ENCODE measurements at regions not wholly inside any gene's neighbourhood (a gene's known extent, or its start where the extent isn't known, plus 50 kb on each side); places are given as distances from the start of the nearest gene placed in this dataset.

DNA sequence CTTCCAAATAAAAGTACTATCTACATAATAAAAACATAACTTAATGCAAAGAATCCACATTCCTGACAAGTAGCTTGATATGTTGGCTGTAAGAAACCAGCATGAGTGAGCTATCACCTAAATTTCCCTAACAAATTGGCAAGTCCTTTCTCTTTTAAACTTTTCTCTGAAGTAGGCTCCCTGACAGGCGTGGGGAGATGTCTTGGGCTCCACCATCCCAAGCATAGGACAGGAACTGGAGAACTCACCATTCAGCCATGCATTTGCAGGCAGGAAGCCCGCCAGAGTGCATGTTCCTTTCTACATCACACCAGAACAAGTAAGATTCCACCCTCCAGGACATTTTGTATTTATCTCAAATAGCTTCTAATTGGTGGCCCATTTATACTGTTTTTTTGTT is 921.9 kb upstream of the CELF4 start:
- TF ChIP-seq, protein P1, sequence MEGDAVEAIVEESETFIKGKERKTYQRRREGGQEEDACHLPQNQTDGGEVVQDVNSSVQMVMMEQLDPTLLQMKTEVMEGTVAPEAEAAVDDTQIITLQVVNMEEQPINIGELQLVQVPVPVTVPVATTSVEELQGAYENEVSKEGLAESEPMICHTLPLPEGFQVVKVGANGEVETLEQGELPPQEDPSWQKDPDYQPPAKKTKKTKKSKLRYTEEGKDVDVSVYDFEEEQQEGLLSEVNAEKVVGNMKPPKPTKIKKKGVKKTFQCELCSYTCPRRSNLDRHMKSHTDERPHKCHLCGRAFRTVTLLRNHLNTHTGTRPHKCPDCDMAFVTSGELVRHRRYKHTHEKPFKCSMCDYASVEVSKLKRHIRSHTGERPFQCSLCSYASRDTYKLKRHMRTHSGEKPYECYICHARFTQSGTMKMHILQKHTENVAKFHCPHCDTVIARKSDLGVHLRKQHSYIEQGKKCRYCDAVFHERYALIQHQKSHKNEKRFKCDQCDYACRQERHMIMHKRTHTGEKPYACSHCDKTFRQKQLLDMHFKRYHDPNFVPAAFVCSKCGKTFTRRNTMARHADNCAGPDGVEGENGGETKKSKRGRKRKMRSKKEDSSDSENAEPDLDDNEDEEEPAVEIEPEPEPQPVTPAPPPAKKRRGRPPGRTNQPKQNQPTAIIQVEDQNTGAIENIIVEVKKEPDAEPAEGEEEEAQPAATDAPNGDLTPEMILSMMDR (IDR thresholded peaks at IDR 0.05 in 2 of 3, conservative IDR thresholded peaks at IDR 0.05 in 1 of 3; ENCODE audit: control insufficient read depth in 2 of 3, extremely low read depth in 1 of 3, insufficient read depth in 1 of 3, low read depth in 3 of 3, low read length in 3 of 3), result no peak
- TF ChIP-seq, protein P2, sequence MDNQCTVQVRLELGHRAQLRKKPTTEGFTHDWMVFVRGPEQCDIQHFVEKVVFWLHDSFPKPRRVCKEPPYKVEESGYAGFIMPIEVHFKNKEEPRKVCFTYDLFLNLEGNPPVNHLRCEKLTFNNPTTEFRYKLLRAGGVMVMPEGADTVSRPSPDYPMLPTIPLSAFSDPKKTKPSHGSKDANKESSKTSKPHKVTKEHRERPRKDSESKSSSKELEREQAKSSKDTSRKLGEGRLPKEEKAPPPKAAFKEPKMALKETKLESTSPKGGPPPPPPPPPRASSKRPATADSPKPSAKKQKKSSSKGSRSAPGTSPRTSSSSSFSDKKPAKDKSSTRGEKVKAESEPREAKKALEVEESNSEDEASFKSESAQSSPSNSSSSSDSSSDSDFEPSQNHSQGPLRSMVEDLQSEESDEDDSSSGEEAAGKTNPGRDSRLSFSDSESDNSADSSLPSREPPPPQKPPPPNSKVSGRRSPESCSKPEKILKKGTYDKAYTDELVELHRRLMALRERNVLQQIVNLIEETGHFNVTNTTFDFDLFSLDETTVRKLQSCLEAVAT (IDR thresholded peaks at IDR 0.05), result no peak
- no peak for TF ChIP-seq TCF7 (IDR thresholded peaks at IDR 0.05; ENCODE audit: borderline replicate concordance)
- no peak for TF ChIP-seq SMARCA5 (IDR thresholded peaks at IDR 0.05)
- TF ChIP-seq HDGF (IDR thresholded peaks at IDR 0.05), result no peak
- no peak for TF ChIP-seq TAF1 (IDR thresholded peaks at IDR 0.05; ENCODE audit: borderline replicate concordance, low read depth, low read length)
- TF ChIP-seq BMI1 (IDR thresholded peaks at IDR 0.05; ENCODE audit: borderline replicate concordance), result no peak

All from GM12878 (cell line).